SJSA1 (cell line): ENCODE measurements at regions not wholly inside any gene's neighbourhood (a gene's known extent, or its start where the extent isn't known, plus 50 kb on each side); places are given as distances from the start of the nearest gene placed in this dataset.
"Not testable (repeated sequence)": the region's sequence is repeated elsewhere in the genome, so short reads cannot be mapped to it uniquely, and the experiment has no call there.

ENCODE experiments used
- DNase-seq, 2 experiments: peaks; one replicate each; pipeline ENCODE4 v3.0.0-alpha.2; 2015 to 2020; ENCODE audit warnings: low spot score in 2 of 2, low read depth in 1 of 2
- H3K27ac ChIP-seq: fragments of 250-450 bp; sonication (Bioruptor Pico); 2 replicates; pipeline ENCODE4 v1.5.1; 2020; ENCODE audit warnings: mild to moderate bottlenecking, moderate library complexity
- H3K27me3 ChIP-seq: fragments of 250-450 bp; sonication (Bioruptor Pico); replicated peaks from 2 replicates; pipeline ENCODE4 v1.5.1; 2020; ENCODE audit warnings: mild to moderate bottlenecking, moderate library complexity
- H3K36me3 ChIP-seq: fragments of 250-450 bp; sonication (Bioruptor Pico); 2 replicates; pipeline ENCODE4 v1.5.1; 2020; ENCODE audit warnings: mild to moderate bottlenecking
- H3K4me1 ChIP-seq: fragments of 250-450 bp; sonication (Bioruptor Pico); replicated peaks from 2 replicates; pipeline ENCODE4 v1.6.1; 2021; ENCODE audit warnings: mild to moderate bottlenecking
- H3K4me3 ChIP-seq: fragments of 250-450 bp; sonication (Bioruptor Pico); 2 replicates; pipeline ENCODE4 v1.5.1; 2020; ENCODE audit warnings: mild to moderate bottlenecking
- H3K9me3 ChIP-seq: fragments of 250-450 bp; sonication (Bioruptor Pico); replicated peaks from 2 replicates; pipeline ENCODE4 v1.5.1; 2020; ENCODE audit warnings: mild to moderate bottlenecking

GRCh38 chr16:62846399-62847057 is 810.3 kb upstream of the CDH8 start:
- Histone ChIP-seq H3K9me3 (no peaks in the 10 kb centered on the region; the same call in 1 of the 2 replicates), H3K27me3 (no peaks in the 10 kb centered on the region), H3K4me3 (no peak overlapping the region), H3K36me3 (no peaks in the 10 kb centered on the region), H3K27ac (no peak overlapping the region), H3K4me1 (no peaks in the 10 kb centered on the region)
- DNase-seq: no peak

GRCh38 chr16:62832214-62832613 is 796.0 kb upstream of the CDH8 start:
- H3K27ac ChIP-seq: no peak overlapping the region
- no peak overlapping the region for H3K4me3 ChIP-seq
- DNase-seq: no peak
- peaks cover 3% of the 10 kb centered on the region for H3K9me3 ChIP-seq
- H3K27me3 ChIP-seq: no peaks in the 10 kb centered on the region
- no peaks in the 10 kb centered on the region for H3K36me3 ChIP-seq
- no peaks in the 10 kb centered on the region for H3K4me1 ChIP-seq

GRCh38 chr16:62831235-62831850 is 795.1 kb upstream of the CDH8 start:
- Histone ChIP-seq H3K4me3 (no peak overlapping the region), H3K27ac (no peak overlapping the region), H3K9me3 (peaks cover 3% of the 10 kb centered on the region; the same call in 1 of the 2 replicates), H3K36me3 (no peaks in the 10 kb centered on the region), H3K27me3 (no peaks in the 10 kb centered on the region), H3K4me1 (no peaks in the 10 kb centered on the region)
- no peak for DNase-seq

- no peak overlapping the region for H3K27ac ChIP-seq
- no peak overlapping the region for H3K4me3 ChIP-seq
- DNase-seq: no peak
- no peaks in the 10 kb centered on the region for H3K36me3 ChIP-seq
- no peaks in the 10 kb centered on the region for H3K4me1 ChIP-seq
- H3K27me3 ChIP-seq: no peaks in the 10 kb centered on the region
- peaks cover 3% of the 10 kb centered on the region; the same call in 1 of the 2 replicates for H3K9me3 ChIP-seq
Measured at GRCh38 chr16:62829607-62830006, 793.4 kb upstream of the CDH8 start.

- Histone ChIP-seq H3K4me3 (no peak overlapping the region), H3K27ac (no peak overlapping the region), H3K36me3 (no peaks in the 10 kb centered on the region), H3K4me1 (no peaks in the 10 kb centered on the region), H3K9me3 (peaks cover 3% of the 10 kb centered on the region; the same call in 1 of the 2 replicates), H3K27me3 (no peaks in the 10 kb centered on the region)
- no peak for DNase-seq
Measured at GRCh38 chr16:62829084-62829483, 792.8 kb upstream of the CDH8 start.

- DNase-seq: no peak
- Histone ChIP-seq H3K36me3 (no peaks in the 10 kb centered on the region), H3K9me3 (peaks cover 9% of the 10 kb centered on the region; the same call in 1 of the 2 replicates), H3K27me3 (no peaks in the 10 kb centered on the region), H3K4me1 (no peaks in the 10 kb centered on the region), H3K27ac (no peak overlapping the region), H3K4me3 (no peak overlapping the region)
Measured at GRCh38 chr16:62821824-62822223, 785.6 kb upstream of the CDH8 start.

GRCh38 chr16:62816971-62817519 is 780.8 kb upstream of the CDH8 start:
- Histone ChIP-seq H3K4me1 (no peaks in the 10 kb centered on the region), H3K27me3 (no peaks in the 10 kb centered on the region), H3K27ac (no peak overlapping the region), H3K4me3 (no peak overlapping the region), H3K36me3 (no peaks in the 10 kb centered on the region), H3K9me3 (peaks cover 13% of the 10 kb centered on the region)
- no peak for DNase-seq

- no peak for DNase-seq
- H3K27me3 ChIP-seq: no peaks in the 10 kb centered on the region
- no peaks in the 10 kb centered on the region for H3K36me3 ChIP-seq
- no peaks in the 10 kb centered on the region for H3K4me1 ChIP-seq
- peaks cover 4% of the 10 kb centered on the region for H3K9me3 ChIP-seq
- H3K27ac ChIP-seq: no peak overlapping the region
- H3K4me3 ChIP-seq: no peak overlapping the region
Measured at GRCh38 chr16:62814891-62815290, 778.7 kb upstream of the CDH8 start.

- no peaks in the 10 kb centered on the region for H3K36me3 ChIP-seq
- no peaks in the 10 kb centered on the region for H3K4me1 ChIP-seq
- H3K4me3 ChIP-seq: no peak overlapping the region
- H3K27ac ChIP-seq: no peak overlapping the region
- no peak for DNase-seq
- no peaks in the 10 kb centered on the region for H3K27me3 ChIP-seq
- H3K9me3 ChIP-seq: no peaks in the 10 kb centered on the region; the same call in 1 of the 2 replicates
Measured at GRCh38 chr16:62805221-62805857, 769.1 kb upstream of the CDH8 start.

- no peaks in the 10 kb centered on the region for H3K36me3 ChIP-seq
- H3K27me3 ChIP-seq: no peaks in the 10 kb centered on the region
- DNase-seq: no peak
- no peak overlapping the region for H3K27ac ChIP-seq
- H3K4me3 ChIP-seq: no peak overlapping the region
- H3K4me1 ChIP-seq: no peaks in the 10 kb centered on the region
- no peaks in the 10 kb centered on the region; the same call in 1 of the 2 replicates for H3K9me3 ChIP-seq
Measured at GRCh38 chr16:62794724-62795123, 758.5 kb upstream of the CDH8 start.

GRCh38 chr16:62780081-62780480 is 743.8 kb upstream of the CDH8 start:
- not testable (repeated sequence) for H3K4me1 ChIP-seq, H3K27ac ChIP-seq, H3K4me3 ChIP-seq, H3K9me3 ChIP-seq, H3K27me3 ChIP-seq, H3K36me3 ChIP-seq, DNase-seq

- Histone ChIP-seq H3K36me3 (no peaks in the 10 kb centered on the region), H3K27me3 (no peaks in the 10 kb centered on the region), H3K4me3 (no peak overlapping the region), H3K9me3 (no peaks in the 10 kb centered on the region), H3K27ac (no peak overlapping the region), H3K4me1 (no peaks in the 10 kb centered on the region)
- DNase-seq: no peak
Measured at GRCh38 chr16:62764572-62764971, 728.3 kb upstream of the CDH8 start.

- Histone ChIP-seq H3K27ac (no peak overlapping the region), H3K27me3 (no peaks in the 10 kb centered on the region), H3K9me3 (0 out of 2 replicates have a peak, but pooled peaks cover 2% of the 10 kb centered on the region), H3K4me1 (no peaks in the 10 kb centered on the region), H3K4me3 (no peak overlapping the region), H3K36me3 (no peaks in the 10 kb centered on the region)
- no peak for DNase-seq
Measured at GRCh38 chr16:62760398-62760797, 724.2 kb upstream of the CDH8 start.

GRCh38 chr16:62755938-62756337 is 719.7 kb upstream of the CDH8 start:
- Histone ChIP-seq H3K4me1 (no peaks in the 10 kb centered on the region), H3K36me3 (no peaks in the 10 kb centered on the region), H3K27ac (no peak overlapping the region), H3K4me3 (no peak overlapping the region), H3K9me3 (peaks cover 2% of the 10 kb centered on the region; the same call in 1 of the 2 replicates), H3K27me3 (no peaks in the 10 kb centered on the region)
- no peak for DNase-seq
